NT2/D1 (cell line): ENCODE measurements at regions not wholly inside any gene's neighbourhood (a gene's known extent, or its start where the extent isn't known, plus 50 kb on each side); places are given as distances from the start of the nearest gene placed in this dataset.

Experiments
- DNase-seq: peaks from one replicate; pipeline ENCODE4 v3.0.0-alpha.2; 2011; ENCODE audit warnings: low read depth, low spot score
- H3K27me3 ChIP-seq: 2 replicates; pipeline ENCODE4 v1.6.0; 2011; ENCODE audit warnings: mild to moderate bottlenecking; ENCODE audit not compliant: insufficient read length, insufficient read depth
- H3K36me3 ChIP-seq: 2 replicates; pipeline ENCODE4 v1.6.1; 2011; ENCODE audit warnings: mild to moderate bottlenecking, low read length, mixed read lengths; ENCODE audit not compliant: insufficient read depth, insufficient read length
- H3K4me1 ChIP-seq: 2 replicates; pipeline ENCODE4 v1.5.1; 2011; ENCODE audit not compliant: insufficient read depth, insufficient read length
- H3K4me3 ChIP-seq: 2 replicates; pipeline ENCODE4 v1.5.1; 2011; ENCODE audit warnings: low read depth; ENCODE audit not compliant: insufficient read length
- H3K9ac ChIP-seq: 2 replicates; pipeline ENCODE4 v1.6.0; 2011; ENCODE audit warnings: low read depth; ENCODE audit not compliant: insufficient read length
- H3K9me3 ChIP-seq: 2 replicates; pipeline ENCODE4 v1.5.1; 2011; ENCODE audit warnings: mild to moderate bottlenecking, low read length; ENCODE audit not compliant: insufficient read depth
- SUZ12 ChIP-seq: IDR thresholded peaks from 2 replicates; pipeline ENCODE4 v1.6.1; 2011; ENCODE audit not compliant: insufficient read length, insufficient read depth; ENCODE audit errors: extremely low read depth
- YY1 ChIP-seq: IDR thresholded peaks from 2 replicates; pipeline ENCODE4 v1.6.1; 2011; ENCODE audit not compliant: insufficient read length, insufficient read depth
- ZNF274 ChIP-seq: IDR thresholded peaks from 2 replicates; pipeline ENCODE4 v1.6.1; 2011; ENCODE audit warnings: mild to moderate bottlenecking, low read depth, low read length

DNA sequence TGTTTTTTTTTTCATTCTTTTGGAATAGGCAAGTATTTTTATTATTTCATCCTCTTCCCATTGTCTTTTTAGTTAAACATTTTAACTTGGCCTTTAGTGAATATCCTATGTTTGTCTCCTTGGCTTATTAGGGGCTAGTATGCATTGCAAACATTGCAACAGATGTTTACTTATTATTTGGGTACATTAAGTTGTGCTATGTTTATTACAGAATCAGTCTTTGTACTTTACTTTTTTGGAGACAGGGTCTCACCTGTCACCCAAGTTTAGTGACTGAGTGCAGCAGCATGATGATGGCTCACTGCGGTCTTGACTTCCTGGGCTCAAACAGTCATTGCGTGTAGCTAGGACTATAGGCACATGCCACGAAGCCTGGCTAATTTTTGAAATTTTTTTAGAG lies 51.1 kb upstream of the NUDT6 start:
- Histone ChIP-seq H3K27me3 (no peaks in the 10 kb centered on the region), H3K4me1 (no peaks in the 10 kb centered on the region), H3K9ac (no peak overlapping the region), H3K36me3 (peaks cover 13% of the 10 kb centered on the region), H3K9me3 (peaks cover 16% of the 10 kb centered on the region; the same call in 1 of the 2 replicates), H3K4me3 (no peak overlapping the region)
- DNase-seq: no peak
- TF ChIP-seq ZNF274 (no peak), YY1 (no peak), SUZ12 (no peak)

DNA sequence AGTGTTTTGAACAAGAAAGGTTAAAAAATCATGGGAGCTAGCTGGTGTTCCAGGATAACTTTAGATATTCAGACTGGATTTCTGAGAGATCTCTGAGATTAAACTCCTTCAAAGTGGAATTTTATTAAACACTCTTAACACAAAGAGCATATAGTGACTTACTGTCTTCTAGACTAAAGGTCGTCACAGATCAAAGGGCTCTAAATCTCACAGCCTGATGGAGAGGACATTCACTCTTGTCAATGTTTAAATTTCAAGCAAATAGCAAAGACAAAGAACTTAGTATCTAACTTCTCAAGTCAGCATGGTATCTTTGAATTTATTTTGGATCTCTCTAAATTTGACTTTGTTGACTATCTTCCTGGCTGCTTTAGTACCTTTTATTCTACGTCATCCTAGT lies 53.7 kb upstream of the NUDT6 start:
- no peaks in the 10 kb centered on the region for H3K27me3 ChIP-seq
- peaks cover 25% of the 10 kb centered on the region for H3K36me3 ChIP-seq
- H3K9me3 ChIP-seq: peaks cover 20% of the 10 kb centered on the region; the same call in 1 of the 2 replicates
- no peak overlapping the region for H3K9ac ChIP-seq
- TF ChIP-seq ZNF274: no peak
- TF ChIP-seq YY1: no peak
- TF ChIP-seq SUZ12: no peak
- no peak for DNase-seq
- H3K4me3 ChIP-seq: no peak overlapping the region
- no peaks in the 10 kb centered on the region for H3K4me1 ChIP-seq

DNA sequence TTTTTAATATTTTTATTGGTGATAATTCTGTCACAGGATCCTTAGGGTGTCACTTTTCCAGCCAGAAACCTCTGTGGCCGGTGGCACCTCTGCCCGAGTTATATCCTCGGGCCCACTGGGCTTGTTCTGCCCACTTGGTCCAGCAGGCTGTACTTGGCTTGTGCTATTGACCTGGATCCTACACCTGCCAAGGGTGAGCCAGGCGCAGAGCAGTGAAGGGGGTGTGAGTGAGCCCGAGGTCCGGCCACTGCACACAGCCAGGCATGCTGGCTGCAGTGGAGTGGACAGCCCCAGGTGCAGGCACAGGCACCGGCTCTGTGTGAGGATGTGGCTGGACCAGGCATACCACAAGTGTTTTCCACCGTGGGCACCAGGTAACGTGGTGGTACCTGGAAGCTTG lies 54.7 kb upstream of the NUDT6 start:
- Histone ChIP-seq H3K27me3 (no peaks in the 10 kb centered on the region), H3K36me3 (peaks cover 25% of the 10 kb centered on the region), H3K4me1 (no peaks in the 10 kb centered on the region), H3K9ac (no peak overlapping the region), H3K9me3 (peaks cover 20% of the 10 kb centered on the region; the same call in 1 of the 2 replicates), H3K4me3 (no peak overlapping the region)
- TF ChIP-seq YY1 (no peak), ZNF274 (no peak), SUZ12 (no peak)
- DNase-seq: no peak

DNA sequence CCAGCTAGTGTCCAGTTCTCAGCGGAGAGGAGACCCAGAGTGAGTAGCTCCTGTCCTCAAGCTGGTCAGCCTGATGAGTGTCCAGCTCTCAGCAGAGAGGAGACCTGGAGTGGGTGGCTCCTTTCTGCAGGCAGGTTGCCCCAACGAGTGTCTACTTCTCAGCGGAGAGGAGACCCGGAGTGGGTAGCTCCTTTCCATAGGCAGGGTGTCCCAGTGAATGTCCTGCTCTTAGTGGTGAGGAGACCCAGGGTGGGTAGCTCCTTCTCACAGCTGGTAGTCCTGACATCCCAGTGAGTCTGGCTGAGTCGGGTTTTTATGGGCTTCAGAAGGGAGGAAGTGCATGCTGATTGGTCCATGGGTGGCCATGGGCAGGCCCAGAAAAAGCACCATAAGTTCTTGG lies 55.7 kb upstream of the NUDT6 start:
- Histone ChIP-seq H3K9me3 (peaks cover 20% of the 10 kb centered on the region; the same call in 1 of the 2 replicates), H3K4me1 (no peaks in the 10 kb centered on the region), H3K36me3 (peaks cover 25% of the 10 kb centered on the region), H3K27me3 (no peaks in the 10 kb centered on the region), H3K9ac (no peak overlapping the region), H3K4me3 (no peak overlapping the region)
- no peak for DNase-seq
- TF ChIP-seq YY1 (no peak), SUZ12 (no peak)

DNA sequence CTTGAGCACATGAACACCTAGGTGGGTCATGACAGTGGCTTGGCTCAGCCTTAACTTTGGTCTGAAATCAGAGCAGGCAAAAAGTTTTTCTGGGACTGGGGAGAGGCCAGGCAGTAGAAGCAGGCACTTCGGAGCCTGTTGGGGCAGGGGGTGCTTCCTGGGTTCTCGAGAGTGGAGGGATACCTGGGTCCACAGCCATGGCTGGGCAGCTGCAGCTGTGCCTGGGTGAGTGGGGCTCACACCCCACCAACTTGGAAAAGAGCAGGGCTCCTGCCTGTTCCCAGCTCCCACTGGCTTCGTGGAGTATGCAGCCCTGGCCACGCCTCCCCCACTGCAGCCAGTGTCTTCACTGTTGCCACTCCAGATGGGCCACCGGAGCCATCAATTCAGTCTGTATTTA lies 56.4 kb upstream of the NUDT6 start:
- TF ChIP-seq YY1 (no peak), SUZ12 (no peak), ZNF274 (no peak)
- no peaks in the 10 kb centered on the region for H3K27me3 ChIP-seq
- H3K4me1 ChIP-seq: no peaks in the 10 kb centered on the region
- no peak for DNase-seq
- peaks cover 27% of the 10 kb centered on the region for H3K36me3 ChIP-seq
- no peak overlapping the region for H3K4me3 ChIP-seq
- no peak overlapping the region for H3K9ac ChIP-seq
- peaks cover 20% of the 10 kb centered on the region; the same call in 1 of the 2 replicates for H3K9me3 ChIP-seq

DNA sequence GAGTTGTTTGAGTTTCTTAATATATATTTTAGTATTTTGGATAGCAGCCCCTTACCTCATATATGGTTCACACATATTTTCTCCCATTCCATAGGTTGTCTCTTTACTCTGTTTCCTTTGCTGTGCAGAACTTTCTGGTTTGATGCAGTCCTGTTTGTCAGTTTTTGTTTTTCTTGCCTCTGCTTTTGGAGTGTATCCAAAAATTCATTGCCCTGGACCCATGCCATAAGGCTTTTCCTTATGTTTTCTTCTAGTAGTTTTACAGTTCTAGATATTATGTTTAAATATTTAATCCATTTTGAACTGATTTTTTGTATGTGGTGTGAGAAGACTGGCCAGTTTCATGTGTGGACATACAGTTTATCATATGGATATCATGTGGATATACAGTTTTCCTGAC lies 58.5 kb upstream of the NUDT6 start:
- no peak for TF ChIP-seq ZNF274
- no peak for TF ChIP-seq YY1
- TF ChIP-seq SUZ12: no peak

DNA sequence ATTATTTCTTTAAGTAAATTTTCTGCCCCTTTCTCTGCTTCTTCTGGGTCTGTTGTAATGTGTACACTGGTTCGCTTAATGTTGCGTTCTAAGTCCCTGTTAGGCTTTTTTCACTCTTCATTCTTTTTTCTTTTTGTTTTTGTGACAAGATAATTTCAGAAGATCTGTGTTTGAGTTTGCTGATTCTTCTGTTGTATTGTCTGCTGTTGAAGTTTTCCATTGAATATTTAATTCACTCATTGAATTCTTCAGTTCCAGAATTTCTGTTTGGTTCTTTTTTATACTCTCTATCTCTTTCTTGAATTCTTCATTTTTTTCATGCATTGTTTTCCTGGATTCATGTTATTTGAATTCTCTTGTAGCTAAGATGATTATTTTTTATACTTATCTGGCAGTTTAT lies 66.3 kb upstream of the NUDT6 start:
- Histone ChIP-seq H3K9ac (no peak overlapping the region), H3K36me3 (peaks cover 2% of the 10 kb centered on the region), H3K27me3 (no peaks in the 10 kb centered on the region), H3K9me3 (peaks cover 8% of the 10 kb centered on the region; the same call in 1 of the 2 replicates), H3K4me3 (no peak overlapping the region), H3K4me1 (no peaks in the 10 kb centered on the region)
- DNase-seq: no peak
- TF ChIP-seq ZNF274 (no peak), SUZ12 (no peak), YY1 (no peak)

More for the DNA sequence above, 58.5 kb upstream of the NUDT6 start:
- Histone ChIP-seq H3K4me3 (no peak overlapping the region), H3K9me3 (peaks cover 20% of the 10 kb centered on the region; the same call in 1 of the 2 replicates), H3K27me3 (no peaks in the 10 kb centered on the region), H3K9ac (no peak overlapping the region), H3K36me3 (peaks cover 28% of the 10 kb centered on the region), H3K4me1 (no peaks in the 10 kb centered on the region)
- no peak for DNase-seq

DNA sequence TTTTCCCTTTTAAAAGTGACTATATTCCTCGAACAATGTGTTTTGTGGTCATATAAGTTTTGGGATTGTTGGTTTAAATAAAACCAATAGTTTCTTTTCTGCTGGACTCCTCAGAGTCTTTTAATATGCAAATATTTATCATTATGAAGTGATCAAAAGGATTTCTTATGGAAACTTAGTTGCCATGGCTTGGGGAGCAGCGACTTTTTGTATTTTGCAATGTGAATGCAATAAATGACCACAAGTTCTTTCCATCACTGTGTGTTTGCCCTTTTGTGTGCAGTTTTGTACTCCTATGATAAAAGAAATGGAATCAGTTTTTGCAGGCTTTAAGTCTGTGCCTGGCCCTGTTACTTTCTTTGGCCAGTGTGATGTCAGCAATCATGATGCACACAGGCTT lies 68.5 kb upstream of the NUDT6 start:
- Histone ChIP-seq H3K4me3 (no peak overlapping the region), H3K36me3 (no peaks in the 10 kb centered on the region)

More for the DNA sequence above, 68.5 kb upstream of the NUDT6 start:
- Histone ChIP-seq H3K9ac (no peak overlapping the region), H3K27me3 (no peaks in the 10 kb centered on the region), H3K4me1 (no peaks in the 10 kb centered on the region), H3K9me3 (peaks cover 8% of the 10 kb centered on the region; the same call in 1 of the 2 replicates)
- TF ChIP-seq ZNF274 (no peak), SUZ12 (no peak), YY1 (no peak)
- no peak for DNase-seq
